HUES6 (cell line): ENCODE measurements at regions not wholly inside any gene's neighbourhood (a gene's known extent, or its start where the extent isn't known, plus 50 kb on each side); places are given as distances from the start of the nearest gene placed in this dataset.

Experiments
- H3K27ac ChIP-seq: 2 replicates; pipeline ENCODE4 v1.7.0; 2013; ENCODE audit warnings: low read depth, mild to moderate bottlenecking, low read length, inconsistent platforms
- H3K27me3 ChIP-seq: 2 replicates; pipeline ENCODE4 v1.6.1; 2013; ENCODE audit warnings: low read length; ENCODE audit not compliant: control insufficient read depth, insufficient read depth
- H3K36me3 ChIP-seq: 2 replicates; pipeline ENCODE4 v1.6.1; 2013; ENCODE audit warnings: low read length; ENCODE audit not compliant: control insufficient read depth, insufficient read depth
- H3K4me1 ChIP-seq: 2 replicates; pipeline ENCODE4 v1.6.1; 2013; ENCODE audit warnings: low read length; ENCODE audit not compliant: control insufficient read depth, insufficient read depth
- H3K4me3 ChIP-seq: 2 replicates; pipeline ENCODE4 v1.5.1; 2013; ENCODE audit warnings: low read depth, low read length
- H3K9ac ChIP-seq: one replicate; pipeline ENCODE4 v1.6.1; 2013; ENCODE audit warnings: mild to moderate bottlenecking, low read length
- H3K9me3 ChIP-seq: 2 replicates; pipeline ENCODE4 v1.6.1; 2013; ENCODE audit warnings: low read depth, low read length; ENCODE audit not compliant: control insufficient read depth, insufficient read depth

- H3K27me3 ChIP-seq: no peaks in the 10 kb centered on the region
- H3K4me1 ChIP-seq: no peaks in the 10 kb centered on the region; the same call in 1 of the 2 replicates
- H3K36me3 ChIP-seq: no peaks in the 10 kb centered on the region
- no peak overlapping the region for H3K9ac ChIP-seq
- no peaks in the 10 kb centered on the region; the same call in 1 of the 2 replicates for H3K9me3 ChIP-seq
- no peak overlapping the region for H3K4me3 ChIP-seq
- no peak overlapping the region for H3K27ac ChIP-seq
Measured at GRCh38 chr7:116327752-116328151, 117.4 kb downstream of the TES start.

GRCh38 chr7:116328161-116328560, 117.8 kb downstream of the TES start:
- Histone ChIP-seq H3K4me3 (no peak overlapping the region), H3K4me1 (no peaks in the 10 kb centered on the region; the same call in 1 of the 2 replicates), H3K27me3 (no peaks in the 10 kb centered on the region), H3K9me3 (no peaks in the 10 kb centered on the region; the same call in 1 of the 2 replicates), H3K9ac (no peak overlapping the region), H3K36me3 (no peaks in the 10 kb centered on the region), H3K27ac (no peak overlapping the region)

- no peaks in the 10 kb centered on the region for H3K27me3 ChIP-seq
- H3K4me1 ChIP-seq: no peaks in the 10 kb centered on the region; the same call in 1 of the 2 replicates
- H3K27ac ChIP-seq: no peak overlapping the region
- H3K9me3 ChIP-seq: no peaks in the 10 kb centered on the region; the same call in 1 of the 2 replicates
- no peak overlapping the region for H3K4me3 ChIP-seq
- no peak overlapping the region for H3K9ac ChIP-seq
- no peaks in the 10 kb centered on the region for H3K36me3 ChIP-seq
Measured at GRCh38 chr7:116329686-116330503, 119.6 kb downstream of the TES start.

GRCh38 chr7:116331020-116331419, 120.7 kb downstream of the TES start:
- no peaks in the 10 kb centered on the region; the same call in 1 of the 2 replicates for H3K4me1 ChIP-seq
- H3K9ac ChIP-seq: no peak overlapping the region
- no peak overlapping the region for H3K4me3 ChIP-seq
- no peak overlapping the region for H3K27ac ChIP-seq
- no peaks in the 10 kb centered on the region for H3K36me3 ChIP-seq
- H3K27me3 ChIP-seq: no peaks in the 10 kb centered on the region
- no peaks in the 10 kb centered on the region; the same call in 1 of the 2 replicates for H3K9me3 ChIP-seq

GRCh38 chr7:116332766-116333165, 122.4 kb downstream of the TES start:
- no peaks in the 10 kb centered on the region; the same call in 1 of the 2 replicates for H3K9me3 ChIP-seq
- no peaks in the 10 kb centered on the region for H3K27me3 ChIP-seq
- no peak overlapping the region for H3K9ac ChIP-seq
- no peaks in the 10 kb centered on the region; the same call in 1 of the 2 replicates for H3K4me1 ChIP-seq
- H3K4me3 ChIP-seq: no peak overlapping the region
- H3K27ac ChIP-seq: no peak overlapping the region
- H3K36me3 ChIP-seq: no peaks in the 10 kb centered on the region

- Histone ChIP-seq H3K27me3 (no peaks in the 10 kb centered on the region), H3K4me3 (no peak overlapping the region), H3K27ac (no peak overlapping the region), H3K36me3 (no peaks in the 10 kb centered on the region), H3K9ac (no peak overlapping the region), H3K4me1 (no peaks in the 10 kb centered on the region; the same call in 1 of the 2 replicates), H3K9me3 (no peaks in the 10 kb centered on the region; the same call in 1 of the 2 replicates)
Measured at GRCh38 chr7:116334555-116334954, 124.2 kb downstream of the TES start.

GRCh38 chr7:116337018-116337417, 126.7 kb downstream of the TES start:
- Histone ChIP-seq H3K27me3 (no peaks in the 10 kb centered on the region), H3K9ac (no peak overlapping the region), H3K4me1 (no peaks in the 10 kb centered on the region), H3K4me3 (no peak overlapping the region), H3K27ac (no peak overlapping the region), H3K9me3 (no peaks in the 10 kb centered on the region; the same call in 1 of the 2 replicates), H3K36me3 (no peaks in the 10 kb centered on the region)

- no peaks in the 10 kb centered on the region for H3K36me3 ChIP-seq
- no peaks in the 10 kb centered on the region for H3K27me3 ChIP-seq
- H3K9ac ChIP-seq: no peak overlapping the region
- no peak overlapping the region for H3K27ac ChIP-seq
- H3K4me3 ChIP-seq: no peak overlapping the region
- H3K4me1 ChIP-seq: no peaks in the 10 kb centered on the region
- H3K9me3 ChIP-seq: no peaks in the 10 kb centered on the region
Measured at GRCh38 chr7:116337800-116338199, 127.5 kb downstream of the TES start.

- Histone ChIP-seq H3K27ac (no peak overlapping the region), H3K4me3 (no peak overlapping the region), H3K36me3 (no peaks in the 10 kb centered on the region), H3K9me3 (no peaks in the 10 kb centered on the region), H3K9ac (no peak overlapping the region), H3K4me1 (no peaks in the 10 kb centered on the region), H3K27me3 (no peaks in the 10 kb centered on the region)
Measured at GRCh38 chr7:116339564-116339963, 129.2 kb downstream of the TES start.

GRCh38 chr7:116340201-116340847, 130.0 kb downstream of the TES start:
- H3K36me3 ChIP-seq: no peaks in the 10 kb centered on the region
- no peaks in the 10 kb centered on the region for H3K9me3 ChIP-seq
- no peak overlapping the region for H3K27ac ChIP-seq
- H3K27me3 ChIP-seq: no peaks in the 10 kb centered on the region
- no peaks in the 10 kb centered on the region for H3K4me1 ChIP-seq
- H3K9ac ChIP-seq: no peak overlapping the region
- no peak overlapping the region for H3K4me3 ChIP-seq
